ENCODE measurements at regions not wholly inside any gene's neighbourhood (a gene's known extent, or its start where the extent isn't known, plus 50 kb on each side); places are given as distances from the start of the nearest gene placed in this dataset.

- peak; percentile 36 for DNase-seq
These were observed 94.1 kb upstream of the TMEM26 start for GRCh38 chr10:61547297-61547696.

DNA sequence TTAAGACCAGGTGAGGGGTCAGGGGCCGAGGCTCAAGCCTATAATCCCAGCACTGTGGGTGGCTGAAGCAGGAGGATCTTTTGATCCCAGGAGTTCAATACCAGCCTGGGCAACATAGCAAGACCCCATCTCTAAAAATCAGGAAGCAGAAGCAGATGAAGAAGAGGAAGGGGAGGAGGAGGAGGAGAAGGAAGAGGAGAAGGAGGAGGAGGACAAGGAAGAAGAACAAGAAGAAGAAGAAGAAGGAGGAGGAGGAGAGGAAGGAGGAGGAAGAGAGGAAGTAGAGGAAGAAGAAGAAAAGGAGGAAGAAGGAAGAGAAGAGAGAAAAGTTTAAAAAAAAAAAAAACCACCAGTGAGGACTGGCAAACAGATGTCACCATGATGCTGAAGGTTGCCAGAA is 92.0 kb upstream of the TMEM26 start:
- DNase-seq: no peak

GRCh38 chr10:61543831-61544230 is 90.7 kb upstream of the TMEM26 start:
- peak; percentile 65 for DNase-seq

DNA sequence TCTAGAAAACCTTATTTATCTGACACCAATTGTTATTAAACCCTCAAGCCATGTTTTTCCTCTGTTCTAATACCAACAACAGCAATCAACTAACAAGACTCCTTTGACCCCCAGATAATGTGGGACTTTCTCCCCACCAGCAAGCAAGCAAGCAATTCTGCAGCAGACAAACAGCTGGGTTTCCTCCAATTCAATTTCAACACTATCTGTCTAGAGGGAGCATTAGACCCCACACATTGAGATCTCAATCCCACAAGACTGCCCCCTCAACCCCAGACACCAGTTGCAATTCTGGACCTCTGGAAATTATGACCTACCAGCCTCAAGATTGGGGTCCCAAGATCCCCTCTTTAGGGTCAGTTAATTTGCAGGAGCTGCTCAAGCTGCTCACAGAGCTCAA is 89.4 kb upstream of the TMEM26 start:
- no peak for DNase-seq

- no peak for DNase-seq
These were observed 88.8 kb upstream of the TMEM26 start for GRCh38 chr10:61541960-61542359.

GRCh38 chr10:61539876-61540275 is 86.7 kb upstream of the TMEM26 start:
- no peak for DNase-seq

GRCh38 chr10:61529208-61529607 is 76.0 kb upstream of the TMEM26 start:
- no peak for DNase-seq

GRCh38 chr10:61503051-61503450 is 49.9 kb upstream of the TMEM26 start:
- DNase-seq: no peak
